Renal cortex interstitium (tissue), 11 donors: ENCODE measurements at regions not wholly inside any gene's neighbourhood (a gene's known extent, or its start where the extent isn't known, plus 50 kb on each side); places are given as distances from the start of the nearest gene placed in this dataset.

Experiments
- DNase-seq, 11 donors: peaks; one replicate each; pipeline ENCODE4 v3.0.0-alpha.2; 2013; ENCODE audit warnings: low read depth in 9 of 11, low spot score in 4 of 11; ENCODE audit errors: extremely low read depth in 1 of 11

DNA sequence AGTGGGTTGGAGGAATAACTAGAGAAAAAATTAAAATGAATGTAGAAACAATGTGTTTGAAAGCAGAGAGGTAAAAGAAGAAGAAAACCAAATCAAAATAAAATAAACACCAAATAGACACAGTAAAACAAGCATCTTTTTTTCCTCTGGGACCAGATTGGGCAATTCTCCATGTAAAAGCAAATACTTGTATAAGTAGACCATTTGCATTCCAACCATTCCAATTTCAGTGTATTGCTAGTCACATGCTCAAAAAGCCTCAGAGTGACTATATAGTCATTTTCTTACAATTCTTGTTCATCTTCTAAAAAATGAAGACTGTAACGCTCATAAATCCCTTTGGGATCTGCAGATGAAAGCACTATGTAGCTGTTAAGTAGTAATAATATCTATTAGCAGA is 969.5 kb downstream of the PCDH18 start:
- no peak for DNase-seq

DNA sequence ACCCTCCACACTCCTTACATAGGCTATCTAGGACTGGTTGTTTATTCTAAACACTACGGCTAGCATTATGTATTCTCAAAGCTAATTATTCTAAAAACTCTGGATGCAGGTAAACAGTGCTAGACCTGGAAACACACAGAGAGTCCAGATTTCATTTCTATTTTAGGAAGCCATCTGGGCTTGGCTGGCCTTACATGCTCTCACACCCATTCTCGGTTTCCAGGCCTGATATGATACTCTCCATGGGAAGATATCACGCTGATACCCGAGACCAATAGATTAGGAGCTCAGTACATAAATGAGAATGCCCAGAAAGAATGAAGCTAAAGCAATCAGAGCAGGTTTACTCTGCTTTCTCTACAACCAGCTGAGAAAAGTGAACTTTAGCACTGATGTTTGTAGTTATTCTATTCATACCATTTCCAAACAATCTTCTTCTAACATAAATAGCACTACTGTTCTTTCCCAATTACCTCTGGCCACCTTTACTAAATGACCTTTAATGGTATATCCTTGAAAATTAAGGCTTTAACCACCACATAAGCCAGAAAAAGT is 973.3 kb downstream of the PCDH18 start:
- no peak for DNase-seq

DNA sequence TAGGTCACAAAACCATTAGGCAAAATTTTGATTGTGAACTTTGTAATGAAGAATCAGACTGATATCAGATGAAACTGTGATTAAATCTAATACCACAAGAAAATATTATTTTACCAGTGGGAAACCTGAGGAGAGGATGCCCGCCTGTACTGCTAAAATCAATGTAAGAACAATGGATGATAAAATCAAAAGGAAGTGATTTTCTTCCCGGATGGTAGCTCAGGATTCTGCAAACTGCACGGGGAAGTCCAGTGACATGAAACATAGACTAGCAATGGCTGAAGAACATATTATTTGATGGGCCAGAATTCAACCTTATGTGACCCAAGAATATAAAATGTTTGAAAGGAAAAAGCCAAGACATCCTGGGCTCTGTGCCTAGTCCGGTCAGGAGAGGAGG is 974.9 kb downstream of the PCDH18 start:
- DNase-seq = no peak

DNA sequence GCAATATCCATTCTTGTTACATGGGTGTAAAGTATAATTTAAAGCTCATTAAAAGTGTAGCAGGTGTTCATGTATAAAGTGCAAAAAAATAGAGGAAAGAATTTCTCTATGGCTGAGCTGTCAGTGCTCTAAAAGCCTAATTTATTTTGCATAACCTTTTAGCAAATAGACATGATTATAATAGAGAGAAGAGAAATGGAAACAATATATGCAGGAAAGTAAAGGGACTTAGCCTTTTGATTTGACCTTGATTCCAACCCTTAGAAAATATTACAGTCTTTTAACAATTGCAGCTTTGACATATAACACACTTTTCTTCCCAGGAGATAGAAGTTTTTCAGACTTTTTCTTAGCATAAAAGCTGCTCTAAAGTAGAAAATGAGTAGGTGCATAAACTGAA is 978.3 kb downstream of the PCDH18 start:
- no peak for DNase-seq

DNA sequence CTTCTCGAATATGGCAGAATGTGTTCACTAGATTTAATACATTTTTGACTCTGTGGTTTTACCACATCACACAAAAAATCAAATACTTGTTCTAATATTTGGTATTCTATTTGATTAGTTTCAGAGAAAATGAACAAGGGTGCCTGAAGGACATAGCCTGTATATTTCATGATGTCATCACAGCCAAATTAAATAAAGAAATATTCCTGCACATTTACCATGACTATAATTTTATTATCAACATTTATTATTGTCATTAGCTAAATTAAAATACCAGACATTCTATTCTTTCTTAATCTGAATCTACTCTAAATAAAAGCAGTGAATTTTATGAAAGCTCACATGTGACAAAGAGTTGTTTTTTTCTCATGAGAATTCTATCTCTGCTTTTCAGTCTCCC is 980.5 kb downstream of the PCDH18 start:
- no peak for DNase-seq

DNA sequence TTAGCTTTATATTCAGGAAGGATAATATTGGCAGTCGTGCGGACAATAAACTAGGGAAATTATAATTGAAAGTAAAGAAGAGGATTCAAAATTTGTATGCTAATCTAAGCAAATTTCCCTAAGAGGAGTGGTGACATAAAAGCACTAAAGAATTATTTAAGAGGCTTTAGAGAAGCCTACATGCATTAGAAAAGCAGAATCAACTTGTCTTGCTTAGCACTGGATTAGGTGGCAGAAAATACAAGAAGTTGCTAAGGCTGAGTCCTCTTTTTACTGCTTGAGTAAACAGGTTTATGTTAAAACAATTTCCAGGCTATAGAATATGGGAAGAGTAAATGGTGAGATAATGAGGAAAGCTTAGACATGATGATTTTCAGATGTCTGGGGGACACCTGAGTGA is 991.5 kb downstream of the PCDH18 start:
- DNase-seq = no peak

DNA sequence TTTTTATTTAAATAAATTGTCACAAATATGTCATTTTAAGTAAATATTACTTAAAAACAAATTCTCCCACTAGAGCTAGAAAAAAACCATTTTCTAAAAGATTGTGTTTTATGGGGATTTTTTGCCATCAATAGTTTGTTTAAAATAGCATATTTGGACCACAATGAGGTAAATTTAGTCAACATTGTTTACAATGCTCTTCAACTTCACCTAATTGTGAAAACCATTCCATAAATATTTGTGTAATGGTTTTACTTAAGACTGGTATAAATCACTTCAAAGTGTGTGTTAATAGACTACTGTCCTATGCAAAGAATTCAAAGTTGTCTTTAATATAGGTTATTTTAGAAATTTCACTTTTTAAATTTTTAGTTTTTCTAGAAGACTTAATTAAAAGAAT is 1004.2 kb downstream of the PCDH18 start:
- no peak for DNase-seq

- DNase-seq = no peak
Observed at GRCh38 chr4:136526517-136526916, 1005.8 kb downstream of the PCDH18 start.

DNA sequence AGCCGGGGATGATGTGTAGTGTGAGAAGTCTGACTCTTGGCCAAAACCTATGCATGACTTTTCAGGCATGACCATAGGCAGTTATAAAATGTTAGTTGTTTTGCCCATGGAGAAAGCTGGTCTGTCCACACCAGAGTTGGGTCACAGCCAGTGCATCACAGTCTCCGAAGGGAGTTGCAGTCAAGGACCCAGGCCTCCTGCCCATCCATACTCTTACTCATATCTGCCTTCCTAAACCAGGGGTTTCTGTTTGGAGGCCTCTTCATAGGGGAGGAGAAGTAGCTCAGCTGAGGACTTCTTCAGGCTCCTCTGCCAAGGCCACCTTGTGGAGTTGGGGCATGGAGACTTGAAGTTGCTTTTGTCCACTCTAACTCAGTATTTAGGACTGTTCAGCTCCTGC is 1008.3 kb downstream of the PCDH18 start:
- DNase-seq = no peak

- no peak for DNase-seq
Observed at GRCh38 chr4:136516371-136516770, 1015.9 kb downstream of the PCDH18 start.

DNA sequence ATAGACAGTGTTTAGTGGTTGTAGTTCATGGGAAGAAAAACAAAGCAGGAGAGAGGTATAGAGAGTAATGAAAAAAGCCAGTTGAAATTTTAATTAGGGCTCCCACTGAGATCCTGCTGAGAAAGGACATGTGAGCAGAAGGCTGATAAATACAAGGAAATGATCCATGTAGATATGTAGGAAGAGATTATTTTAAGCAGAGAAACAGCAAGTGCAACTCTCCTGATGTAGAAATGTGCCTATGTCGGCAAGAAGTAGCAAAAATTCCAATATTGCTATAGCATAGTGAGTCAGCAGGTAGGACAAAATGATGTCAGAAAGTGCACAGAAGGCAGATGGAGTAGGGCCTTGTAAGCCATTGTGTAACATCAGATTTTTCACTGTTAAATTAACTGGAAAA is 1027.3 kb downstream of the PCDH18 start:
- no peak for DNase-seq

- DNase-seq = no peak
Observed at GRCh38 chr4:136495851-136496250, 1036.4 kb downstream of the PCDH18 start.

DNA sequence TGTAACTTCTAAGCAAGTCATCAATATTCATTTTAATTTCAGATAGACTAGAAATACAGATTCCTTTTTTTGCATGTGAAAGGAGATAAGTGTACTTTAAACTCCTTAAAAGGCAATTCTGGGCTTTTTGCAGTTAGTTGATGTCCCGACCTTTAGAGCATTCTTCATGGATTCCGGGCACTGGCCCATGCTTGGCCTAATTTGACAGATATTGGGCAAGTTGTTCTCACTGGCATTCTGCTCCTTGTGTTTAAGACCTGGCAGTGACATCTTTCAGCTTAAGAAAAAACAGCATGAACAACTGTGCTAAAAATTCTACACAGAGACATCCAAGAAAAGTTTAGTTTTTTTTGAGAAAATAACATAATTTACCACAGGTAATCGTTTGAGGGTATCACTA is 1037.2 kb downstream of the PCDH18 start:
- no peak for DNase-seq

DNA sequence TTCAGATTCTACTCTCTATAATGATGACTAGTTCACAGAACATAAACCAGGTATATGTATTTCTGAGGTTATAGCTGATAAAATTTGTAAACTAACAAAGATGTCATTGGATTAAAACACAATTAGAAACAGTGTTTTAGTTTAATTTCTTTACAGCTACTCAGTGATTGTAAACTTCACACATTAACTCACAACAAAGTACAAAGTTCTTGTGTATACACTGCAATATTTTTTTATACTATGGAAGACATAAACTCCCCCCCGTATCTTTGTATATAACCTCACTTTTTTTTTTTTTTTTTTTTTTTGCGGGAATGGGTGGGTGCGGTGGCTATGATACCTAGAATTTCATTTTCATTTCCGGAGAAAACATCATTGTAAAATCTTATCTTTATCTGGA is 1043.2 kb downstream of the PCDH18 start:
- DNase-seq = no peak

DNA sequence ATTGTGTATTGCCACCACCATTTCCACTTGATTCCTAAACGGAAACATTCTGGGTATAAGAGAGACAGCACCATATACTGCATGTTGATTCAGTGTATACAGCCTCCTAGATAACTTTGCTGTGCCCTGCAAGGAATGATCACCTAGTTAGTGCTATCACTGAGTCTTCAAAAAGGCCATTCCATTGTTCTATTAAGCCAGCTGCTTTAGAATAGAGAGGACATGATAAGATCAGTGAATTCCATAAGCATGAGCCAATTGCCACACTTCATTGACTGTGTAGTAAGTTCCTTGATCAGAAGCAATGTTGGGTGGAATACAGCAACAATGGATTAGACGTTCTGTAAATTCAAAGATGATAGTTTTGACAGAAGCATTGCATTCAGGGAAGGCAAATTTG is 1047.3 kb downstream of the PCDH18 start:
- no peak for DNase-seq

DNA sequence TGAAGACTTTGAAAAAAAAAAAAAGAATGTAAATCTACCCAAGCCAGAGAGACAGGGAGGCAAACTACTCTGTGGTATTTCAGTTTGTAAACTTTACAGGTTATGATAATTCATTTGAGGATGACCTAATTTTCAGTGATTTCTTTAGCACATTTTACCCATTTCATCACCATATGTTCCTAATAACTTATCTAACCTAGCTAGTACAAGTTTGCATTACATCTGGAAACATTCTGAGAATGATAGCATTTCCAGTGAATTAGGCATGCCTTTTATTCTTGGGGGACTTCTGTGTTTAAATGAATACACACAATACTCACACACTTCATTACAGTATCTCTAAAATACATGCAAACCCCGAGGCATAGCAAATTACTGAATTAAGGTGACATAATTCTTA is 1055.5 kb downstream of the PCDH18 start:
- no peak for DNase-seq

DNA sequence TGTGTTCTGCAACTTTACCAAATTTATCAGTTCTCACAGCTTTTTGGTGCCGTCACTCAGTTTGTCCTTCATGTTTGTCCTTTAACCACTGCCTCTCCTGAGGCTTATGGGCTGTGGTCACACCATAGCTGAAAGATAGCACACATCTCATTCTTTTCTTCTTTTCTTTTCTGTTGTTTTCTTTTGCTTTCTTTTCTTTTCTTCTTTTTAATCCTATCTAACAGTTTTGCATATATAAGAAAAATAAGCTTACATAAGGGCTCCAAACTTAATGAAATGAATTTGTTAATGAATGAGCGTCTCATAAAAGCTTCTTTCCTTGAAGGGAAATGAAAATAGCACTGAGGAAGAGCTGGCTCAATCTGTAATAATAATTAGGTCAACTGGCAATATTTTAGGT is 1061.2 kb downstream of the PCDH18 start:
- DNase-seq = no peak

GRCh38 chr4:136465691-136466090 is 1066.6 kb downstream of the PCDH18 start:
- no peak for DNase-seq

DNA sequence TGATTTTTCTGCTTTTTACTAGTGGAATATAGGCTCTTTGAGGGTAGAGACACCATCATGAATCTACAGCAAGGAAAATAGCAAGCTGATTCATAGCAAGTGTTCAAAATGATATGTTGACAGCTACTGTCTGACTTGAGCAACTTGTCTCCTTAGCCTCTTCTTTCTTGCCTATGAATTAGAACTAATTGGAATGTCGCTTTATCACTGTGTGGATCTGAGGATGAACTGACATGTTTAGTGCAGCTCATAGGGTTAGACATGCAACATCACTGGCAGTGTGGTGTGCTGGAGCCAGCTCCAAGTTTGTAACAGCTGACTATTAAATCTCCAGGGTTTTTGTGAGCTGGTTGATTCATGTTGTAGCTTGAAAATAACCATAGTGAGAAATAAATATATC is 1068.4 kb downstream of the PCDH18 start:
- DNase-seq = no peak

DNA sequence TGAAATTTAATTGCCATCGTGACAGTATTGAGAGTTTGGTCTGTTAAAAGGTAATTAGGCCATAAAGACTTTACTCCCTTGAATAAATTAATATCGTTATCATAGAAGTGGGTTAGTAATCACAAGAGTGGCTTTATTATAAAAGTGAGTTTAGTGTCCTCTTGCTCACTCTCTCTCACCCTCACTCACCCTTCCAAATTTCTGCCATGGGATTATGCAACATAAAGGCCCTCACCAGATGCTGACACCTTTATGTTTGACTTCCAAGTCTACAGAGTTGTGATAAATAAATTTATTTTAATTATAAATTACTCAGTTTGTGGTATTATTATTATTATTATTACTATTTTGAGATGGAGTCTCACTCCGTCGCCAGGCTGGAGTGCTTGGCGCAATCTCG is 1070.8 kb downstream of the PCDH18 start:
- no peak for DNase-seq

DNA sequence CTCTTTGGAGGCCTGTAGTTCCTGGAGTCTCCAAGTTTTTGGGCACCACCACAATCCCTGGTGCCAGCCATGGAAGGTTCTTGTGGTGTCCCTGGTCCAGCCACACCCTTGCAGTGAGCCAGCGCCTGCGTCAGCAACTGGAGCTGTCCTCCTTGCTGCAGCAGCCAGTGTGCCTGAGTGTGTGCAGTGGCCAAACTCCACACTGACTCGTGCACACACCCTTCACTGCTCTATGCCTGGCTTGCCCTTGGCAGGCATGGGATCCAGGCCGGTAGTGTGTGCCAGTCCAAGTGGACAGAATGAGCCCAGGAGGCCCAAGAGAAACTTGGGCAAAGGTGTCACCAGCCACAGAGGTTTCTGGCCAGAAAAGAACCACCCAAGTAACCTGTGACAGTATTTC is 1074.0 kb downstream of the PCDH18 start:
- DNase-seq = no peak

DNA sequence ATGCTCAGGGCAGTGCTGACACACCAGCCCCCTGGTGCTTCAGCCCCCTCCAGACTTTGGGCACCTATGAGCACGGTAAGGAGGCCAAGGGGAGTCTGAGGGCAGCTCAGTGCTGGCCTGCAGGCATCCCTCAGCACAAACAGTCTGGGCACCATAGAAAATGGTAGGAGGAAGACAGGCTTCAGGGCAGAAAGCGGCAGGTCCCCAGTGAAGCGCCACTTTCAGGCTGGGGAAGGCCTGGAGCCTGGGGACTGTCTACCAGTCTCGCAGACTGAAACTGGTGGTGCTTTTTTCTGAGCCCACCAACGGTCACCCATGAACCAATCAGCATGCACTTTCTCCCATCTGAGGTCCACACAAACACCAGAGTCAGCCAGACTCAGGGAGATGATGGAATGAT is 1074.7 kb downstream of the PCDH18 start:
- DNase-seq = no peak
